Esophagus mucosa (tissue), 1 donor: ENCODE measurements at regions not wholly inside any gene's neighbourhood (a gene's known extent, or its start where the extent isn't known, plus 50 kb on each side); places are given as distances from the start of the nearest gene placed in this dataset.
A peak's percentile ranks its signal among the peaks of the same experiment; 100 is the strongest.

ENCODE experiments used
- ATAC-seq: fragments of 200-7000 bp; cut with Tn5 transposase; one replicate; pipeline ENCODE4 v1.9.1; 2020
- donor health status: DM: yes; HTN: yes; CAD: no.

GRCh38 chr7:12741951-12742575, 54.6 kb downstream of the ARL4A start:
- ATAC-seq: no peak

GRCh38 chr7:12746211-12746610, 58.8 kb downstream of the ARL4A start:
- no peak for ATAC-seq

GRCh38 chr7:12747687-12748306, 60.4 kb downstream of the ARL4A start:
- peak; percentile 64 for ATAC-seq

- no peak for ATAC-seq
Measured at GRCh38 chr7:12749069-12749468, 61.6 kb downstream of the ARL4A start.

- no peak for ATAC-seq
Measured at GRCh38 chr7:12749746-12750145, 62.3 kb downstream of the ARL4A start.

GRCh38 chr7:12751764-12752163, 64.3 kb downstream of the ARL4A start:
- no peak for ATAC-seq

- peak; percentile 55 for ATAC-seq
Measured at GRCh38 chr7:12754179-12754578, 66.7 kb downstream of the ARL4A start.

- ATAC-seq: peak; percentile 31
Measured at GRCh38 chr7:12756821-12757220, 69.4 kb downstream of the ARL4A start.

GRCh38 chr7:12757443-12757842, 70.0 kb downstream of the ARL4A start:
- peak; percentile 46 for ATAC-seq

- no peak for ATAC-seq
Measured at GRCh38 chr7:12759151-12759550, 71.7 kb downstream of the ARL4A start.

- no peak for ATAC-seq
Measured at GRCh38 chr7:12761111-12761510, 73.7 kb downstream of the ARL4A start.

- ATAC-seq: no peak
Measured at GRCh38 chr7:12761691-12762090, 74.3 kb downstream of the ARL4A start.

GRCh38 chr7:12764458-12764891, 77.0 kb downstream of the ARL4A start:
- no peak for ATAC-seq

GRCh38 chr7:12765431-12766100, 78.1 kb downstream of the ARL4A start:
- ATAC-seq: no peak

- no peak for ATAC-seq
Measured at GRCh38 chr7:12766416-12766815, 79.0 kb downstream of the ARL4A start.

- no peak for ATAC-seq
Measured at GRCh38 chr7:12768948-12769347, 81.5 kb downstream of the ARL4A start.

GRCh38 chr7:12769444-12769843, 82.0 kb downstream of the ARL4A start:
- ATAC-seq: no peak

GRCh38 chr7:12770227-12770975, 83.0 kb downstream of the ARL4A start:
- no peak for ATAC-seq

GRCh38 chr7:12771378-12771877, 84.0 kb downstream of the ARL4A start:
- no peak for ATAC-seq

GRCh38 chr7:12772768-12773167, 85.3 kb downstream of the ARL4A start:
- ATAC-seq: no peak

GRCh38 chr7:12777257-12777656, 89.8 kb downstream of the ARL4A start:
- ATAC-seq: no peak

GRCh38 chr7:12779947-12780346, 92.5 kb downstream of the ARL4A start:
- ATAC-seq: no peak

GRCh38 chr7:12783421-12784095, 96.1 kb downstream of the ARL4A start:
- ATAC-seq: no peak
